Stimulated activated CD4-positive, alpha-beta T cell treated with anti-CD3 and anti-CD28 coated beads, TNF-alpha, amount 100 ng/mL, for 24 hours (primary cell): ENCODE measurements at regions not wholly inside any gene's neighbourhood (a gene's known extent, or its start where the extent isn't known, plus 50 kb on each side); places are given as distances from the start of the nearest gene placed in this dataset.
"Not testable (repeated sequence)": the region's sequence is repeated elsewhere in the genome, so short reads cannot be mapped to it uniquely, and the experiment has no call there.

Experiments
- DNase-seq, 3 experiments: peaks; one replicate each; pipeline ENCODE4 v3.0.0-alpha.2; 2020; ENCODE audit warnings: low read depth in 3 of 3

DNA sequence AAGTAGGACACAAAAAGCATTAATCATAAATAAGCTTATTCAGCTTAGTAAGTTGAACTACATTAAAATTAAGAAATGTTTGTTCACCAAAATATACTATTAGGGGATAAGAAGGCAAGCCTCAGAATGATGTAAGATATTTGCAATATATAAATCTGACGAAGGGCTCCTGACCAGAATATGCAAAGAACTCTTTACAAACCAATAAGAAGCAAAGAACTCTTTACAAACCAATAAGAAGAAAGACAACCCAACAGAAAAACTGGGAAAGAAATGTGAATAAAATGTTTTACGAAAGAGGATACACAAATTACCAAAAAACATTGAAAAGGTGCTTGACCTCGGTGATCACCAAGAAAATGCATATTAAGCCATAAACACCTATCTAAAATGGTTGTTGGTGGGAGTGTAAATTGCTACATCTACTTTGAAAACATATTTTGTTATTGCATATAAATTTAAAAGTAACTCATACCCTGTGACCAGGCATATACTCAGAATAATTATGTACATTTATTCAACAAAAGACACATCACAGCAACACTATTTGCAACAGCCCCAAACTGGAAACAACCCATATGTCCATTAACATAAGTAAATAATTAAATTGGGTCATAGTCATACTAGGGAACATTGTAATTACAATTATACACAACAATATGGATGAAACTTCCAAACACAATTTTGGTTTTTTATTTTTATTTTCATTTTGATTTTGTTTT is 83.3 kb upstream of the CTBP2 start:
- DNase-seq, result no peak

DNA sequence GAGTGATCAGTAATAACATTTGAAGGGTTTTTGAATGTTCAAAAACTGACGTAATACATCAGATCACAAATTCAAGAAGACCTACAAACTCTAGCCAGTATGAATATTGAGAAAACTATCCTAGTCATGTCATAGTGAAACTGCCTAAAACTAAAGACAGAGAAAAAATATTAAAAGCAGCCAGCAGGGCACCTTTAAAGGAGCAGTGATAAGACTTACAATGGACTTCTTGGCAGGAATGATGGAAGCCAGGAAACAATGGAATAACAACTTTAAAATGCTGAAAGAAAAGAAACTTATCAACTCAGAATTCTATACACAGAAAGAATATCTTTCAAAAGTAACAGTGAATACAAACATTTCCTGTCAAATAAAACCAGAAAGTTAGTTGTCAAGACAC is 78.3 kb upstream of the CTBP2 start:
- DNase-seq, result no peak

DNA sequence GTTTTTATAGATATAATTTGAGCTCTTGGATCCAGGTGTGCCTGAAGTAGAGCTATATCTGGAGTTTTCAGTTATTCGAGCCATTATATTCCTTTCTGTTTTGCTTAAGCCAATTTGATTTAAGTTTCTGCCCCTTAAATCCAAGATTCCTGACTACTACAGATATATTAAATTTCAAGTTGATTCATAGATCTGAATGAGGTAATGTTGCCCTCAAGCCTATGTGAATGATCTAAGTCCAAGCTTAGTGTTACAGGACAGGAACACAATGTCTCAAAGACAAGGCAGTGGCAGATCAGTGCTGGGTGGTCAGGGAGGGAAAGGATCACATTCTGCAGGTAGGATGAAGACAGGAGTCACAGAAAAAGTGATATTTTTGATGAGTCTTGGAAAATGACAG is 75.7 kb upstream of the CTBP2 start:
- no peak for DNase-seq

DNA sequence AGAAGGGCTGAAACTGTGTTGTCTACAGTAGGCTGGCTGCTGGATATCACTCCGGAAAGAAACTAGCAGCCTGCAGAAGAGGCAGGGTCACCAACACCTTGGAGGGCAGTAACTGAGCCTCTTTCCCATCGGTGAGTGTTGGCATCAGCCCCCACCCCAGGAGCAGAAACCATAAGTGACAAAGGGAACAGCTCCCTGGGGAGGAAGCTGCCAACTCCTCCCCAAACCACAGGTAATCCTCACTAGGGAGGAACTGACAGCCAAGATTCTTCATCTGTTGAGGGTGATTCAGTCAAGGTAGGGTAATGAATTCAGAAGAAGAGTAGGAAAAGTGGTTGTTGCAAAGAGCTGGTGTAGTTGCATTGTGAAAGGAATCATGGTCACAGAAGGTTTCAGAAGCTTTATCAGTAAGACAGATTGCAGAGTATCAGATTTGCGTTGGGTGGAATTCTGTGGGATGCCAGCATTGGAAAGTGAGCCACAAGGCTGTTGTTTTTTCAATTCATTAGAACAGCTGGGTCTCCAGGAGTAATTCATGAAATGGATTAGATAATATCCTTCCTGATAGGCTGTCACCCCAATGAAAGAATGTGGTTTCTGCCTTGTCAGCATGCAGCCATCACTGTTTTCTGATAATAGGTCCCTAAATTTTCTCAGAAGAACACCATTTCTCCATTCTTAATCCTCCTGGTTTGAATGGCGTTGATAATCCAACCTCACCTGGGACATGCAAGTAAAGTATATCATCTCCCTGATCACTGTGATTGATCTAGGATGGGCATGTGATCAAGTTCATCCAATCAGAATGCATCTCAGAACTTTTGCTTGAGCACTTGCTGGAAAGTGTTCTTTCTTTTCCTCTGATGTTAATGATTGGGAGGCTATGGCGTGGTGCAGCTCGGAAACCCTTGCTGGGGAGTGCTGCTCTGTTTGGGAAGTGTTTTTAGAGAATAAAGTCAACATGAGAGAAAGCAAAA is 75.0 kb upstream of the CTBP2 start:
- no peak for DNase-seq

DNA sequence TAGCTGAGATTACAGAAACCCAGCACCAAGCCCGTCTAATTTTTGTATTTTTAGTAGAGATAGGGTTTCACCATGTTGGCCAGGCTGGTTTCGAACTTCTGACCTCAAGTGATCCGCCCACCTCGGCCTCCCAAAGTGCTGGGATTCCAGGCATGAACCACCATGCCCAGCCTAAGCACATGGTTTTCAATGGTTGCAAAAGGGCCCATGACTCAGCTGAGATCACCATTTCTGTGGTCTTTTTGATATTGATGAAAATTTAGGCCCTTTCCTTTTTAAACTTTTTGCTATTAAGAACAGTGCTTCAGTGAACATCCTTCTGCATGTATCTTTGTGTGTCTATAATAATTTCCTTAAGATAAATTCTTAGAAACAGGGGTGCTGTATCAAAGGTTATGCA is 74.2 kb upstream of the CTBP2 start:
- not testable (repeated sequence) for DNase-seq

DNA sequence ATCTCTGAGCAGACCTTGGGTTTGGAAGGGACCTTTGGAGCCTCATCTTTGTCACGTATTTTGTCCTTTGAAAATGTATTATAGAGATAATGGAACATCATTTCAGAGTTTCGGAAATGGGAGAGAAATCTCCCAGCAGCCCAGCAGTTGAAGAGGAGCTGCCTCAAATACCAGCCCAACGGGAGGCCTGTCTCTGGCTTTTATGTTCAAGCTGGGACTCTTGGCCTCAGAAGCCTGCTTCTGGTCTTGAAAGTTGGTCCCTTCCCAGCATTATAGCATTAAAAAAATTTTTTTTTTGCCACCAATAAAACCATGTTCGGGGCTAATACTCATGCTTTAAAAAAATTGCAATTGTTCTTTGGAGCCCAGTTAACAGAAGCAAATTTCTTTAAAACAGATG is 73.4 kb upstream of the CTBP2 start:
- no peak for DNase-seq

DNA sequence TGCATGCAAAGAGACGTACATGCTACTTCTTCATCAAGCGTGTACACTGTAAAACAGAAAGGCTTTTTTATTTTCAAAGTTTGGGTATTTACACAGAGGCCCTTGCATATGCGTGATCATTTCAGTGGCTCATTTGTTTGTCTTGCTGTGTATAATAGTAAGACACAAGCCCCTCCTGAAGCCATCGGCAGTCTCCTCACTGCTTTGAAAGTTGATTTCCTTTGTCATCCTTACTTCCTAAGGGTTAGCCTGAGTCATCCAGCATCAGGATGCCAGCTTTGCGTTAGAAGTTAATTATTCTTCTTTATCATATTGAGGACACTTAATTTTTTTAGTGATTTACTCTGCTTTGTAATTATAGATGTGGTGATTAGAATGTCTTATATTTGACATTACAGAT is 72.5 kb upstream of the CTBP2 start:
- DNase-seq, result no peak

DNA sequence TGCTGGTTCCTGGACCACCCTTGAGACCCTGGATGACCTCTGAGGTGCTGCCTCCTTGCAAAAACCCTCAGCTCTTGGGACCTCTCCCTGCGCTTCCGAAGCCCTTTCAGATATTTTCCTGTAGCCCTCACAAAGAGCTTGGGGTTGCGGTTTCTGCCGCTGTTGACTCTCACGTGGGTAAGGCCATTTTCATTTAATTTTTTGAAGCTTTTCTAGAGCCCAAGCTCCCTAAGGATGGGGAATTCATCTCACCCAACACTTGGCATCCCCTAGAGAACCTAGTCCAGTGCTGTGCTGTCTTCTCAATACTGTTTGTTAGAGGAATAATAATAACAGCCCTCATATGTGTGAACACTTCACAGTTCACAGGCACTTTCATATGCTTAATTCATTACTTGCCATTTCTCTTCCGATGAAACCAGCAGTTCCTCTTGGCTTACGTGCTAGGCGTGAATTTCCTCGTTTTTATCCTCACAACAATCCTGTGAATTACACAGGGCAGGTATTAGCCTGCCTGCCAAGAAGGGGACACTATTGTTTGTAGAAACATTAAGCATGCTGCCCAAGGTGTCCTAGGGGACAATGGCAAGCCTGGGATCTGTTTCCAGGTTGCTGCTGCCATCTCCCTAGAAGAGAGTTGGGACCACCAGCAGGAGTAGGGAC is 71.6 kb upstream of the CTBP2 start:
- no peak for DNase-seq

DNA sequence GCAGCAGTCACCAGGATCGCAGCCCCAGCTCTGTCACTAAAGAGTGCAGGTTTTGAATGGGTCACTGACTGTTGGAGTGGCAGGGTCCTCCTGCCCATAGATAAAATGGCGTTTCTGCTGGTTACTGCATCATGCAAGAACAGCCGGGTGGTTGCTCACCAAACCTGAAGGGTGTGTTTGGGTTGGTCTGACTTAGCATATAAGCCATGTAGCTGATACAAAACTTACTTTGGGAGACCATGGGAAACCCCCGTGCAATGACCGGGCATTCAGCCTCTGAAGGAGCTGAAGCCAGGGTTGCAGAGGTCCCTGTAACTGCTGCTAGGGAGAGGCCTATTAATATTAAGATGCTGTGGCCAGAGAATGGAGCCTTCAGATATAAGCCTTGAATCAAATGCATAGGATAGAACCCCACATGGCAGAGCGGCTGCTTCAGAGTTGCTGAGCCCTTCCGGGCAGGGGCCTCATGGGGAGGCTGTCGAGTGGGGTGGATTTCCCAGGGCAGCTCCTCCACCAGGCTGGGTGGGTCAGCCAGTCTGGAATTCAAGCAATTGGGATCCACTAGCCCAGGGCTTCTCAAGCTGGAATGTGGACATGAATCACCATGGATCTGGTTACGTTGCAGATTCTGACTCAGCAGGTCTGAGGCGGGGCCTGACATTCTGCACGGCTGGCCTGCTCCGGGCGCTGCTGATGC is 70.9 kb upstream of the CTBP2 start:
- no peak for DNase-seq

DNA sequence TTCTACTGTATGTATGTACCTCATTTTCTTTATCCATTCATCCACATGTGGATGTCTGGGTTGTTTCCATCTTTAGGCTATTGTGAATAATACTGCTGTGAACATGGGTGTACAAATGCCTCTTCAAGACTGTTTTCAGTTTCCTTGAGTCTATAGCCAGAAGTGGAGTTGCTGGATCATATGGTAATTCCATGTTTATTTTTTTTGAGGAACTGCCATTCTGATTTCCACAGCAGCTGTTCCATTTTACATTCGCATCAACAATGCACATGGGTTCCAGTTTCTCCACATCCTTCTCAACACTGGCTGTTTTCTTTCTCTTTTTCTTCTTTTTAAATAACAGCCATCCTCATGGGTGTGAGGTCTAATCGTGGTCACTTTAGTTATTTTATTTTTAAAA is 69.9 kb upstream of the CTBP2 start:
- DNase-seq, result no peak

DNA sequence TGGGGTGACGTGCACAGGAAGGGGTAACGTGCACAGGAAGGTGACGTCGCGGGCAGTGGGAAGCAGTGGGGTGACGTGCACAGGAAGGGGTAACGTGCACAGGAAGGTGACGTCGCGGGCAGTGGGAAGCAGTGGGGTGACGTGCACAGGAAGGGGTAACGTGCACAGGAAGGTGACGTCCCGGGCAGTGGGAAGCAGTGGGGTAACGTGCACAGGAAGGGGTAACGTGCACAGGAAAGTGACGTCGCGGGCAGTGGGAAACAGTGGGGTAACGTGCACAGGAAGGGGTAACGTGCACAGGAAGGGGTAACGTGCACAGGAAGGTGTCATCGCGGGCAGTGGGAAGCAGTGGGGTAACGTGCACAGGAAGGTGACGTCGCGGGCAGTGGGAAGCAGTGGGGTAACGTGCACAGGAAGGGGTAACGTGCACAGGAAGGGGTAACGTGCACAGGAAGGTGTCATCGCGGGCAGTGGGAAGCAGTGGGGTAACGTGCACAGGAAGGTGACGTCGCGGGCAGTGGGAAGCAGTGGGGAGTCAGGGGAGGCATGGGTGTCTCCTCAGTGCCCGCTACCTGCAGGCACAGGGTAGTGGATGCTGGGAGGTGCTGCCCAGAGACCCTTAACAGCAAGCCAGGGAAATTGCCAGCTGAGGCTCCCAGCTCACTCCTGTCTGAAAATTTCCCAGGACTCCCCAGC is 68.0 kb upstream of the CTBP2 start:
- not testable (repeated sequence) for DNase-seq

DNA sequence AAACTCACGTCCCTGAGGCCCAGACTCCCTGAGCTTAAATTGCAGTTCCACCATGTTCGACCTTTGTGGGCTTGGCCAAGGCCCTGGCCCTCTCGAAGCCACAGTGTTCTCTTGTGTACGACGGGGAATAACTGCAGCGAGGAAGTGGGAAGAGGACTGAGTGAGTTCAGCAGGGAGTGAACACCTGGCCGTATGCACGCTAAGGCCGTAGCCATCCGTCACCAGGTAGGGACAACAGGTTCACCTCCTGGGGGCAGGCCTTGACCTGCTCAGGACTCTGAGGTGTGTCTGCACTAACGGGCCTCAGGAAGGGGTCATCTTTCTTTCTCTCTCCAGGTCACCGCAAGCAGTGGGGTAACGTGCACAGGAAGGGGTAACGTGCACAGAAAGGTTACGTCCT is 67.2 kb upstream of the CTBP2 start:
- no peak for DNase-seq

DNA sequence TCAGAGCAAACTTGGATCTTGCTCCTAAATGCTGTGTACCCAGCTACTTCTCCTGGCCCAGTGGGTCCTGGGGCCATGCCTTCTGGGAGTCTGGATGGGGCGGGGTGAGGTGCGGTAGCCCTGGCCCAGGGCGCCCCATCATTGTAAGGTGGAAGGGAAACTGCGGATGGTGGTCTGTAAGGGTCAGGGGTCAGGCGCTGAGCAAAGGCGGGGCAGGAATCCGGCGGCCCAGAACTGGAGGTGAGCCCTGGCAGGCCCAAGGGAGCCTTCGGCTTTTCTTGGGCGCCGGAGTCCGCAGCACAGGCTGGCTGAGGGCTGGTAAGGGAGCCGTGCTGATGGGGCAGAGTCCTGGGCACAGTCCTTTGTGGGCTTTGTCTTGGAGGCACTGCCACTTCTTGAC is 66.5 kb upstream of the CTBP2 start:
- DNase-seq, result no peak

DNA sequence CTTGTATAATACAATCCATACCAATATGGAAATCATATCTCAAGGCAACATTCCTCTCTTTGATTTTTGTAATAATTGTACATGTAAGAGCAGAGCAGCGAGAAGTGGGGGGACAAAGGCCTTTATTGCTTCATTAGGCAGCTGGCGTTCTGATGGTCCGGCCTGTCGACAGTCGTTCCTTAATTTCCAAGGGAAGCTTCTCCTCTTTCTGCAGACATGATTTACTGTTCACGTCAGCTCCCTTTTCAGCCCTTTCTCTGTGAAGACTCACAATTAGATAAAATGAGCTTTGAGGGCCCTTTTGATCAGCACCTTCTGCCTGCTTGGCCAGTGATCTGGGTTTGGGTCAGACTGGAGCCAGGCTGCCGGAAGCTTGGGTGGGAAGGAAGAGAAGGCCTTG is 65.6 kb upstream of the CTBP2 start:
- no peak for DNase-seq

DNA sequence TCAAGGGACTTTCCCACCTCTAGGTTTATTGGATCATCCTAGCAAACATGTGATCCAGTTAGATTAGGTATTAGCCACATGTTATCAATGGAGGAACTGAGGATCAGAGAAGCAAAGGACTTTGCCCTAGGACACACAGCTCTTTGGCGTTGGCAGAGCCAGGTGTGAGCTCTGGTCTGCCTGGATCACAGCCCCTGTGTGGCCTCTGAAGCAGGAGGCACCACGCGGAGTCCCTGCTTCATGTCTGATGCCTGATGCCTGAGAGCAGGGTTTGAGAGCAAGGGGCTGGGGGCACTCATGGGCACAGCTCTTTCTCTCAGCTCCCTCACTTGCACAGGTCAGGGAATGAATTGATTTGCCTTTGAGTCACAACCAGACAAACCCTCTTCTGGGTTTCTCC is 64.7 kb upstream of the CTBP2 start:
- DNase-seq, result no peak

DNA sequence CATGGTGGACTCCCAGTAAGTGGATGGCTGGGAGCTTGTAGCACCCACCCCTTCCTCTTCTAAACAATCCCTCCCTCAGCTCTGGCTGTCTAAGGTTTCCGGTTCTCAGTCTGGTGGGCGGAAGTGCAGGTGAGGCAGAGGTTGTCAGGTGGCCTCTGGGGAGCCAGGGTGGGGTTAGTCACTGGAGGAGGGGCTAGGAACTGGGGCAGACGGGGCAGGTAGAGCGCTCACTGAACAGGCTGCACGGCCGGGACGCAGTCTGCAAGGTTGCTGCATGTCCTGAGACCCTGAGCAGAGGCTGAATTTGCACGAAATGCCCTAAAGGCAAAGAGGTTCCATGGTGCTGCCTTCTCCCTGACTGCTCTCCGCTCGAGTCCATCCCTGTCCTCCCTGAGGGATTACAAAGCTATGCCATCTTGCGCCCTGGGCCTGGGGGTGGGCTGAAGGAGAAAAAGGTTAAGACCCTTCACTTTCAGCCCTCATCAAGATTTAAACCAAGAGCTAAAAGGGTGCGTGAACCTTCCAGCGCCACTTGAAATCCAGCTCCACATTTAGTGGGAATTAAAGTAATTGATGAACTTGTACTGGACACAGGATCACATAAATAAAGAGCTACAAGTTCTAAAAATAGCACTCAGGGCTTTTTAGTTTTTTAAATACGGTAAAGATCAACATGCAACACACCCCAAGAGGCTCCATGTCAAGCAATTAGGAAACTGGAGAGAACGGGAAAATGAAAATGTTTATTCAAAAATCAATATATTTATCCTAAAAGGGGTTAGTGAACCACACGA is 62.3 kb upstream of the CTBP2 start:
- DNase-seq, result no peak

DNA sequence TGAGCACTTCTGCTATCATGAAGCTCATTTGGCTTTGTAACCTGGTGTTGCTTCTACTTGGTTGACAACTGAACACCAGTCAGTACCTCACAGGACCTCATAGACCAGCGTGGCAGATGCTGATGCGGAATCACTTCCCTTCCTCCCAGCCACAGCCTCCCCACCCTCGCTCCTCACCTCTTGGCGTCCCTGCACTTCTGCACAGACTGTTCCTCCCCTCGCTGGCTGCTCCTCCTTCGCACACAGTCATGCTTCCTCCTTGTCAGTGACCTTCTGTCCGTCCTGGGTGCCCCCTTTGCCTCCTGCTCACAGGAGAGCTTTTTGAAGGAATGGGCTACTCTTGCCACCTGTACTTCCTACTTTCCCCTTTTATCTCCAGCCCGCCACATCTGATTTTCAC is 61.4 kb upstream of the CTBP2 start:
- no peak for DNase-seq

DNA sequence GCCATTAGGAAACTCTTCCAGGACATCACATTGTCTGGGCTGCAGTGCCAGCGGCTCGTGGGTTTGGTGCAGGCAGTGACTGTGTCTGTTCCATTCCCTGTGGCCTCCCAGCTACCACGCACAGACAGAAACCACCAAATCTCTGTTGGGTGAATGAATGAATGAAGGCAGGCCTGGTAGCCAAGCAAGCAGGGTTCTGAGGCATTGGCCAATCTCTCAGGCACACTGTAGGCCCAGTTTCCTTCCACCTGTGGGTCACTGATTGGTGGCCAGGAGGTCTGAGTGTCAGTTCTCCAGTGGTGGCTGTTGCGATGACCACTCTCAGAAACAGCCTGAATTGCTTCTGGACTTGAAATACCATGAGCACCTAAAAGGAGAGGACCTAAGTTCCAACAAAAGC is 59.4 kb upstream of the CTBP2 start:
- DNase-seq, result no peak

DNA sequence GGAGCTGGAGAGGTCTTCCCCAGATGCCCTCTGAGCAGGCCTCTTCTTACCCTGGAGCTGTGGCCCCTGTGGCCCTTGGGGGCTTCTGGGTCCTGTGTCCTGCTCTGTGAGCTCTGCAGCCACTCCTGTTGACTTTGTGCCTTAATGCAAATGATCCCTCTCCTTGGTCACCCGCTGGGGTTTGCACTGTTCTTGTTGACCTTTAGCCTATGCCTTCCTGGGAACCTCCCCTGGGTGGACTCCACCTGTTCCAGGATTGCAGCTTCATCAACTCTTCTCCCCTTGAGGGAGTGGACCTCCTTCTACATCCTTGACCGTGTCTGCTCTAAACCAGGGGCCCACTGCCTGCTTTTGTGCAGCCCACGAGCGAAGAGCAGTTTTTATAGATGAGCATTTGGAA is 58.6 kb upstream of the CTBP2 start:
- DNase-seq, result no peak

DNA sequence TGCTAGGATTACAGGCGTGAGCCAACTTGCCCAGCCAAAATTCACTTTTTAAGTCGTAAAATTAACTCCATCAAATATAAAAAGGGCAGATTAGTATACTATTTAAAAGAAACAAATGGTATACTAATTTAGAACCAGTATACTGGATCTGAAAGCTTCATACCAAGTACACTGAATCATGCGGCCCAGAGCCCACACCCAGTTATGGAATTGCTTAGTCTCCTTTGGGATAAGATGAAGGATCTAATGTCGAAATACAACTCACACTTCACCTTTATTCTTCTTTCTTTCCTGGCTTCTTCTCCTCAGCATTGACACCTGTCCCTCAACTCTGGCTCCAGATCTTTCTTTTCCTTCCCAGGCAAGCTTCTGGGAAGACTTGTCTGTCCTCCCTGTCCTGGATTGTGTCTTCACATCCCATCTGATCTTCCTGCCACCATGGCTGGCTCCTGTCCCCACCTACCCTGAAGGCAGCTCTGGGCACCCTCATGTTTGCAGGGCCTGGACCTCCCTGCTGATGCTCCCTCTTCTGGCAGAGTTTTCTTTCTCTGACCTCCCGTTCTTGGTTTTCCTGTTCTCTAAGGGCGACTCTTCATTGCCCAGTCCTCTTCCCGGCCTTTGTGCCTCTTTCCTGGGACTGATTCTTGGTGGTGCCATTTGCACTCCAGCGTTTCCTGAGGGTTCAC is 57.8 kb upstream of the CTBP2 start:
- no peak for DNase-seq
